DND-41 (cell line): ENCODE measurements at regions not wholly inside any gene's neighbourhood (a gene's known extent, or its start where the extent isn't known, plus 50 kb on each side); places are given as distances from the start of the nearest gene placed in this dataset.

ENCODE experiments used
- EZH2 ChIP-seq: IDR thresholded peaks from 3 replicates; pipeline ENCODE4 v1.6.1; 2012; ENCODE audit warnings: borderline replicate concordance, low read depth, mild to moderate bottlenecking, moderate library complexity, low read length, inconsistent platforms; ENCODE audit not compliant: severe bottlenecking
- TF ChIP-seq, protein P1 (sequence below): IDR thresholded peaks from 2 replicates; pipeline ENCODE4 v1.5.1; 2012; ENCODE audit warnings: borderline replicate concordance, low read length, moderate library complexity, mild to moderate bottlenecking; ENCODE audit not compliant: poor library complexity, severe bottlenecking; ENCODE audit errors: extremely low read depth

- TF ChIP-seq, protein P1, sequence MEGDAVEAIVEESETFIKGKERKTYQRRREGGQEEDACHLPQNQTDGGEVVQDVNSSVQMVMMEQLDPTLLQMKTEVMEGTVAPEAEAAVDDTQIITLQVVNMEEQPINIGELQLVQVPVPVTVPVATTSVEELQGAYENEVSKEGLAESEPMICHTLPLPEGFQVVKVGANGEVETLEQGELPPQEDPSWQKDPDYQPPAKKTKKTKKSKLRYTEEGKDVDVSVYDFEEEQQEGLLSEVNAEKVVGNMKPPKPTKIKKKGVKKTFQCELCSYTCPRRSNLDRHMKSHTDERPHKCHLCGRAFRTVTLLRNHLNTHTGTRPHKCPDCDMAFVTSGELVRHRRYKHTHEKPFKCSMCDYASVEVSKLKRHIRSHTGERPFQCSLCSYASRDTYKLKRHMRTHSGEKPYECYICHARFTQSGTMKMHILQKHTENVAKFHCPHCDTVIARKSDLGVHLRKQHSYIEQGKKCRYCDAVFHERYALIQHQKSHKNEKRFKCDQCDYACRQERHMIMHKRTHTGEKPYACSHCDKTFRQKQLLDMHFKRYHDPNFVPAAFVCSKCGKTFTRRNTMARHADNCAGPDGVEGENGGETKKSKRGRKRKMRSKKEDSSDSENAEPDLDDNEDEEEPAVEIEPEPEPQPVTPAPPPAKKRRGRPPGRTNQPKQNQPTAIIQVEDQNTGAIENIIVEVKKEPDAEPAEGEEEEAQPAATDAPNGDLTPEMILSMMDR, result no peak
- TF ChIP-seq EZH2, result no peak
Measured at GRCh38 chr17:10894220-10894619, 56.3 kb upstream of the PIRT start.
